Sigmoid colon (tissue), 6 donors: ENCODE measurements at regions not wholly inside any gene's neighbourhood (a gene's known extent, or its start where the extent isn't known, plus 50 kb on each side); places are given as distances from the start of the nearest gene placed in this dataset.

Experiments
- DNase-seq: peaks from one replicate; pipeline ENCODE4 v3.0.0-alpha.2; 2019
- H3K27ac ChIP-seq, 4 donors: fragments of 200-600 bp; sonication (generic); one replicate each; pipeline ENCODE4 v1.5.1; 2016 to 2019; ENCODE audit warnings: mild to moderate bottlenecking in 1 of 4
- H3K27me3 ChIP-seq, 3 donors: fragments of 200-600 bp; sonication (generic); one replicate each; pipeline ENCODE4 v1.5.1; 2019; ENCODE audit warnings: mild to moderate bottlenecking in 1 of 3
- H3K36me3 ChIP-seq, 4 donors: fragments of 200-600 bp; sonication (generic); one replicate each; pipeline ENCODE4 v1.5.1; 2016 to 2019
- H3K4me1 ChIP-seq, 4 donors: fragments of 200-600 bp; sonication (generic); one replicate each; pipeline ENCODE4 v1.5.1; 2017 to 2019
- H3K4me3 ChIP-seq, 4 donors: fragments of 200-600 bp; sonication (generic); one replicate each; pipeline ENCODE4 v1.5.1; 2017 to 2019; ENCODE audit warnings: mild to moderate bottlenecking in 2 of 4, moderate library complexity in 1 of 4
- H3K9me3 ChIP-seq, 4 donors: fragments of 200-600 bp in 3 of 4; sonication (generic) in 3 of 4; one replicate each; pipeline versions ENCODE4 v1.5.1 to v1.6.1; 2013 to 2019
- EP300 ChIP-seq, 4 donors: sonication (generic); formaldehyde crosslinking; IDR thresholded peaks; one replicate each; pipeline ENCODE4 v1.6.1; 2017; ENCODE audit warnings: antibody characterized with exemption in 4 of 4
- POLR2A ChIP-seq, 2 donors: fragments of 450-650 bp; IDR thresholded peaks; one replicate each; pipeline ENCODE4 v1.6.1; 2016; ENCODE audit warnings: antibody characterized with exemption in 2 of 2, mild to moderate bottlenecking in 2 of 2, moderate library complexity in 2 of 2
- POLR2AphosphoS5 ChIP-seq, 4 donors: sonication (generic); formaldehyde crosslinking; IDR thresholded peaks; one replicate each; pipeline ENCODE4 v1.6.1; 2017; ENCODE audit warnings: antibody characterized with exemption in 4 of 4
- WGBS, 2 donors: extraction: QIAGEN DNeasy Blood & Tissue Kit; methylation state at CpG; one replicate each; pipeline ENCODE4 v1.1.7; 2013; 5-methylcytosine and 5-hydroxymethylcytosine counted together
- intact Hi-C: fragments of 100-400 bp; cut with DNase I; formaldehyde crosslinking; loops from one replicate; pipeline ENCODE4 v1.15.1; 2023
- TF ChIP-seq, protein P1 (sequence below), 4 experiments: fragments of 450-650 bp in 3 of 4; fragments of 200-600 bp in 1 of 4; IDR thresholded peaks; one replicate each; pipeline ENCODE4 v1.5.1; 2016 to 2019; ENCODE audit warnings: antibody characterized with exemption in 4 of 4, mild to moderate bottlenecking in 3 of 4, moderate library complexity in 2 of 4
- donor health status: healthy with polysubstance abuse.
- donor health status: healthy.

GRCh38 chr14:95374239-95374997 is 54.7 kb upstream of the CLMN start:
- Histone ChIP-seq H3K36me3 (no peaks in the 10 kb centered on the region), H3K4me3 (no peak overlapping the region), H3K9me3 (peaks cover 0 to 7% (median 1%) of the 10 kb centered on the region in 4 donors), H3K27me3 (no peaks in the 10 kb centered on the region), H3K27ac (no peak overlapping the region), H3K4me1 (no peaks in the 10 kb centered on the region)
- 59 to 66% methylated on average over 2 of the region's 2 CpGs for WGBS, 2 donors
- no peak for TF ChIP-seq EP300 (IDR thresholded peaks at IDR 0.05)
- TF ChIP-seq, protein P1, sequence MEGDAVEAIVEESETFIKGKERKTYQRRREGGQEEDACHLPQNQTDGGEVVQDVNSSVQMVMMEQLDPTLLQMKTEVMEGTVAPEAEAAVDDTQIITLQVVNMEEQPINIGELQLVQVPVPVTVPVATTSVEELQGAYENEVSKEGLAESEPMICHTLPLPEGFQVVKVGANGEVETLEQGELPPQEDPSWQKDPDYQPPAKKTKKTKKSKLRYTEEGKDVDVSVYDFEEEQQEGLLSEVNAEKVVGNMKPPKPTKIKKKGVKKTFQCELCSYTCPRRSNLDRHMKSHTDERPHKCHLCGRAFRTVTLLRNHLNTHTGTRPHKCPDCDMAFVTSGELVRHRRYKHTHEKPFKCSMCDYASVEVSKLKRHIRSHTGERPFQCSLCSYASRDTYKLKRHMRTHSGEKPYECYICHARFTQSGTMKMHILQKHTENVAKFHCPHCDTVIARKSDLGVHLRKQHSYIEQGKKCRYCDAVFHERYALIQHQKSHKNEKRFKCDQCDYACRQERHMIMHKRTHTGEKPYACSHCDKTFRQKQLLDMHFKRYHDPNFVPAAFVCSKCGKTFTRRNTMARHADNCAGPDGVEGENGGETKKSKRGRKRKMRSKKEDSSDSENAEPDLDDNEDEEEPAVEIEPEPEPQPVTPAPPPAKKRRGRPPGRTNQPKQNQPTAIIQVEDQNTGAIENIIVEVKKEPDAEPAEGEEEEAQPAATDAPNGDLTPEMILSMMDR (IDR thresholded peaks at IDR 0.05): no peak
- DNase-seq: no peak
- intact Hi-C loops: no loop called here

- intact Hi-C loops: no loop called here
- DNase-seq: no peak
- H3K4me1 ChIP-seq: no peaks in the 10 kb centered on the region
- no peak for TF ChIP-seq EP300 (IDR thresholded peaks at IDR 0.05)
- TF ChIP-seq, protein P1 (IDR thresholded peaks at IDR 0.05): no peak
- TF ChIP-seq POLR2A (IDR thresholded peaks at IDR 0.05): no peak
- no peak for TF ChIP-seq POLR2AphosphoS5 (IDR thresholded peaks at IDR 0.05)
- no peaks in the 10 kb centered on the region for H3K36me3 ChIP-seq
- no peaks in the 10 kb centered on the region for H3K9me3 ChIP-seq
- 86 to 96% methylated on average over 2 of the region's 2 CpGs for WGBS, 2 donors
- no peak overlapping the region for H3K4me3 ChIP-seq
- H3K27me3 ChIP-seq: no peaks in the 10 kb centered on the region
- no peak overlapping the region for H3K27ac ChIP-seq
Observed at GRCh38 chr14:95370076-95370475, 50.4 kb upstream of the CLMN start.
